Stromal cell of bone marrow (primary cell): ENCODE measurements at regions not wholly inside any gene's neighbourhood (a gene's known extent, or its start where the extent isn't known, plus 50 kb on each side); places are given as distances from the start of the nearest gene placed in this dataset.

Experiments
- DNase-seq: peaks from one replicate; pipeline ENCODE4 v3.0.0-alpha.2; 2012; ENCODE audit warnings: low read depth

- no peak for DNase-seq
These were observed 1095.6 kb downstream of the MAT2B start for GRCh38 chr5:164600929-164601535.

GRCh38 chr5:164608507-164608906 is 1103.1 kb downstream of the MAT2B start:
- no peak for DNase-seq

DNA sequence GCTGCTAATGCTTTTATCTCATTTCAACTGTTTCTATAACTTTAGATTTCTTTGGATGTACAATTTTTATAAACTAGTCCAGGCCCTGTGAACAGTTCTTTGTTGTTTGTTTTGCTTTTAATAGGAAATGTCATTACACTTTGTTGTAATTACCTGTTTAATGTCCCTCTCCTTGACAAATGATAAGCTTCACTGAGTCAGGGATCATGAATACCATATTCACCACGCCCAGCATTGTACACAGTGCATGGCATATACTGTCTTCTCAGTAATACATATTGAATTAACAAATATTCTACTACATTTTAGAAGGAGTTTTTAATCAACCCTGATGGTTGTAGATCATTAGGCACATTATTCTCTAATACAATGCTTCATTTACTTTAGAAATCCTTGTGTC is 1105.0 kb downstream of the MAT2B start:
- DNase-seq = no peak

GRCh38 chr5:164614707-164615106 is 1109.3 kb downstream of the MAT2B start:
- no peak for DNase-seq

GRCh38 chr5:164617290-164617689 is 1111.9 kb downstream of the MAT2B start:
- DNase-seq = no peak

DNA sequence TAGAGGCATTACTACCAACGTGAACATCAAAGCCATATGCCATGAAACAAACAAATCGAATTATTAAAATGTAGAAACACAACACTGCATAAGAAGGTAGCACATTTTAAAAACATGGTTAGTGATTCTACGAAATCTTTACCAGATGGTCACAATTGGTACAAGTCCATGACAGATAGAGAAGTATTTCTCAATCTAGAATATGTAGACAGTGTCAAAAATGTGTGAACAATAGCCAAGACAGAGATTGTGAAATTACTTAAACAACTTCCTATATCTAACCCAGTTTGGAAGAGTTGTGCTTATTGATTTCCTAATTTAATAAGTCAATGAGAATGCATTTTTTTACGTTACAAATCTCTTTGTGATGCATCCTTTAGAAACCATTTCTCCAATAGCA is 1121.6 kb downstream of the MAT2B start:
- no peak for DNase-seq

DNA sequence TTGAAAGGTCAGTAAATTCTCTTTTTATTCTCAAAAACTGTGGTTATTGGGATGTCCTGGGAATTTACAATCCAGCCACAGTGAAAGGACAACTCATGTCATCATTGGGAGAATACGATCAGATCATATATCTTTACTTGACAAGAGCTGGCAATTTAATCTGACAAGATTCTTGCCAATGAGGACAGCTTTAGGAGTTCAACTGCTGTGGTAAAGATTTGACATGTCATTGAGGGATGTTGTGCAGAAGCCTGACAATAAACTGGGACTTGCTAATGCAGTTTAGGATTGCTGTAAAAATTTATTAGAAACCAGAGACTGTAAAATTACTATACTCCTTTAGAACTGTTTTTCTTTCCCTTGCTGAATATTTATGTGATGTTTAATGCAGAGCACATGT is 1131.0 kb downstream of the MAT2B start:
- no peak for DNase-seq

DNA sequence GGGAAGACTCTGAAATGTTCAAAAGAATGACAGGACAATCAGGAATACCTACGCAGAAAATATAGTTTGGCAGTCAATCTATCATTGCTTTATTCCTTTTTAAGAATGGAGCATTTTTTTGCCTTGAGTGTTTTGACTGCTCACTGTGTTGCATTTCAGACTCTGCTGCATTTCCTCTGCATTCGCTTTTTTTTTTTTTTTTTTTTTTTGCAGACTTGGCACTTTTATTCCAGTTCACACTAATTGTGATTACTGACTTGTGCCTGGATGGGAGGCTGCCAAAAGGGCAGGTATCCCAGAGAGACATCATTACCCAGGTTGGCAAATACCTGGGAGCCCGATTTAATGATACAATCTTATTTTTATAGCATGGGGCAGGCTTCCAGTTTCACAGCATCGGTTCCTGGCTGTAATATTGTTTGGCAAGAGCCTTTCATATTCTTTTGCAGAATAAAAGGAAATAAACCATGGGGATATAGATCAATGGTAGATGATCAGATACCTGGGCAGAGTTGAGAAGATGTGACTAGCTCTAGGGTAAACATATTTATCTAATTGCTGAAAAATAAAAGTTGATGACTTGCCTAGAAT is 1132.6 kb downstream of the MAT2B start:
- DNase-seq = no peak

- DNase-seq = no peak
These were observed 1143.8 kb downstream of the MAT2B start for GRCh38 chr5:164649266-164649665.

DNA sequence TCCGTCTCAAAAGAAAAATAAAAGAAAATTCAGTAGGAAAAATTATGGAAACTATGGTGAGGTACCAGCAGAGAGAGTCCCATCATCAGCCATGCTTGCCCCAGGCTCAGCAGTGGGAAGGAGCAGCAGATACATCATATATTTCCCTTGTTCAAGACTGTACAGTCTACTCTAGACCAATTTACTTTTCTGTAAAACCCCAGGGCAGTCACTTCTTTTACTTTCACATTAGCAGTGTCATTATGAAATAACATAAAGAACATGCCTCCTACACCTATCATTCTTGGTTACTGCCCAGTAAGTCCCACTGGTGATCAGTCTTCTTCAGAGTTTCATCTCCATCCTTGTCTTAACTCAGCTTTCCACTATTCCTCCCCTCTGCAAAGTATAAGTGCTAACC is 1145.0 kb downstream of the MAT2B start:
- DNase-seq = no peak

DNA sequence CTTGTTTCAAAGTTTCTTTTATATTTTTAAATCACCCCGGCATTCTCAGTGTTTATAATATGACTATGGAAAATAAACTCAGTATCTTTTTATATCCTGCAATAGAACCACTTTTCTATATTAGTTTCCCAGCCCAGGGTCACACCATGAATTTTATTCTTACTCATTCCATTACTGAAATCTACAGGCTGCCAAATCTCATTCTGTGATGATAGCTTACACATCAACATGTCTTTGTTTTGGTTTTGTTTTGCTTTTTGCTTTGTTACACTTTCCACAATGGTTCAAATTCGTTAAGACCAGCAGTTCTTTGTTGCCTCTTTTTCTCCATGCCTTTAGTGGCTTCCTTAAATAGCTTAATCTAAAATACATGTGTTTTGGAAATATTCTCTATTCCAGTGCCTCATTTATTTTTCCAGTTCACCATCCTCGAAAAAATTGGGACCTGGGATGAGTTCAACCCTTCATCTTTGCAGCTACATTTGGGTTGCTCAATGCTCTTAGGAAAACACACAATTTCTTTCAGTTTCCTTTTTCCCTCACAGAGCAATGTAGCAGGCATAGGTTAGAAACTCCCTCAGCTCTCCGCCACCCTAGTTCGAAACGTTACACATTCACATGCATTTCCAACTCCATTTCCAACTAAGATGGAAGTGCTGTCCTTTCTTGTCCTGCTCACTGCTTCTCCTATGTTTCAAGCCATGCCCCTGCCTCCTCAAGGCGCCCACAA is 1146.3 kb downstream of the MAT2B start:
- DNase-seq = no peak

DNA sequence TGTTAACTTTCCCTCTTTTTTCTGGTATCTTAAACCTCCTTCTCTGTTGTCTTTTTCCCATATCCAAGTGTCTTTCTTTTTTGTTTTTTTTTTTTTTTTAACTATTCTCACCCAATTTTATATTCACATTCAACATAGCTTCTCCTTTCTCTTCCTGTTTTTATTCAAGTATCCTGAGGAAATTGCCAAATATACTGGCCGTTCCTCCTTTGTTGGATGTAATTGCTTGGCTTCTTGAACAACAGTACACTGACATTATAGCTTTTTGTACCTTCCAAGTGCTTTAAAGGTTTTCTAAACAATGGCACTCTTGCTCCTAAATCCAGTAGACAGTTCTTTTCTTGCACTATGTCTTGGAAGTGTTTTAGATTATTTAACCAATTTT is 1146.8 kb downstream of the MAT2B start:
- DNase-seq = no peak

DNA sequence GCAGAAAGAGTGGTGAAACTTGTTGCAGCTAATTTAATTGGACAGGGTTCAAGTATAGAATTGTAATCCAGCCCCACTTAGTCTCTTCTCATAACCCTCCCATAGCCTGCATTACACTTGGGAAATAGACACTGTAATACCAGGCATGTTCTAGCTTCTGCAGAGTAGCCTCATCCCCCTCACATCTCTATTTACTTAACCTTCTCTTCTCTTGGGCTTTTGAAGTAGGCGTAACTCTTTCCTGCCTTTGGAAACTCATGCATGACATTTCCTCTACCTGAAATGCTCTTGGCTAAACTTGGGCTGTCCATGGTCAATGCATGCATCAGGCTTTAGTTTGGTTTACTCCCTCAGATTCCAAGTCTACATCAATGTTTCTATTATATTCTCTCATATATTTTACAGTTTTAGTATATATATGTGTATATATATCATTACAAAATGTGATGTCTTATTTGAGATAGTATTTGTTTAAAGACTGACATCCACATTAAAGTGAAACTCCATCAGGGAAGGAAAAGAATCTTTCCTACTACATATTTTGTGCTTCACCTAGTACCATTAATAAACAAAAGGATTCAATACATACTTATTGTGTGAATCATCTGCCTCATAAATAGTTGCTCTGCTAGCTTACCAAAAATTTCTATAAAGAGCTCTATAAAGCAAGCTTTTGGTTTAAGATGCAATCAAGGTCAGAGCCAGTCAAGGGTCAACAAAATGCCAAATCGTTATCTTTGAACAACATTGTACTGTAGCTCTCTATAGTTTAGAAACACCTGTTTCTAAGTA is 1158.0 kb downstream of the MAT2B start:
- DNase-seq = no peak

GRCh38 chr5:164671640-164672039 is 1166.2 kb downstream of the MAT2B start:
- no peak for DNase-seq

DNA sequence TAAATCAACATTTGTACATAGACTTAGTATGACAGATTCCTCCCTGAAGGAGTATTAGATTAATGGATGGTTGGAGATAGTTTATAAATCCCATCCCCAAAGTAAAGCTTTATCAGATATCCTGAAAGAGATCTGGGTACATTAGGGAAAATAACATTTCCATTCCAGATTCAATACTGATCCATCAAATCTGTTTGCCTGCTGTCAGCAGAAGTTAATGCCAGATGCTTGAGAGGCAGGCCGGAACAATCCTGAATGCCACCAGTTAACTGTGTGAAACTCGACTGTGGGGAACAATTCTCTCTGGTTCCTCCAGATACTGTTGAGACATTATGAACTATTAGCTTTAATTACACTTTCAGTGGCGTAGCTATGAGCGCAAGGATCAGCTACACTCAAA is 1166.8 kb downstream of the MAT2B start:
- DNase-seq = no peak

DNA sequence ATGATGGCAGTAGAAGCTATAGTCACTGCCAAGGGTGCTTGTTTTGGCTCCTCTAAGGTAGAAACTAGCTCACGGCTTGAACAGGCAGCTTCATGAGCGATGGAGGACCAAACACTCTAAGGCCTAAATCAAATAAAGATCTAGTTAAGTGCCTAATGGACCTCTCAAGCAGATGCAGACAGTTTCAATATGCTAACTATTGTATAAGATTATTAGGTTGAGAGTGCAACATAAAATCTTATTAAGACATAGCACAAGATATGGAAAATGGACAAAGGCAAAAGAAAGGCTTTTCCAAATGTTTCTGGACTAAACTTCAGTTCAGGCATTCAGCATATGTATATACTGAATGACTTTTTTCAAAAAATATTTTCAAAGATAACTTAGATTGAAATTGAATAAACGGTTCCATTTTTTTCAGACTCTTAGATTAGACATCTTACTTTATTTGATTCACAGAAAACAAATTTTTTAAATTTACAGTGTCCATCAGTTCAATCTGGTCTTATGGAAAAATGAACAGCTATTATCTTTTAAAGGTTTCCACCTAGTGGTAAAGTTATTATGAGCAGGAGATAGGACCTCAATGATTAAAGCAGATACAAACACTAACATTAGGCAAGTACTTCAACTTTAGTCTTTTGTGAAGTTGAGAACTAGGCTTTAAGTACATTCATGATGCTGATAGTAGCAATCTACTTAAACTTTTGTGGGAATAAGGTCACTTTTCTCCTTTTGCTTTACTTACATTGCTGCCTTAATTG is 1167.7 kb downstream of the MAT2B start:
- no peak for DNase-seq

DNA sequence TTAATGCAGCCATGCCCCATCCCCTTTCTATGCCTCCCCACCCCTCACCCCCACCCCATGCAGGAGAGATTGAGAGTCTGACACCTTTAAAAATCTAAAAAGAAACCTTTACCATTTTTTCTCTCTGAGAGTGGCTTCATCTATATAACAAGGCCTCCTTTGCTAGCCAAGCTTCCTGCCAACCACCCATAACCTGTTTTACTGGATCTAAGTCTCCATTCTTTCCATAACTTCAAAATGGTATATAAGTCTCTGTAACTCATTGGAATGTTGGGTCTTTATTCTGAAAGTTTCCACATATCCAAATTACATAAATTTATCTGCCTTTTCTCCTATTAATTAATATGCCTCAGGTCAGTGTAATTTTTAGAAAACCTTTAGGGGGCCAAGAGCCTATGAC is 1174.0 kb downstream of the MAT2B start:
- DNase-seq = no peak

GRCh38 chr5:164680216-164680615 is 1174.8 kb downstream of the MAT2B start:
- no peak for DNase-seq

- no peak for DNase-seq
These were observed 1175.5 kb downstream of the MAT2B start for GRCh38 chr5:164680812-164681520.

GRCh38 chr5:164687391-164687790 is 1182.0 kb downstream of the MAT2B start:
- DNase-seq = no peak

- no peak for DNase-seq
These were observed 1183.0 kb downstream of the MAT2B start for GRCh38 chr5:164688437-164688836.
